Renal pelvis (tissue), 1 donor: ENCODE measurements at regions not wholly inside any gene's neighbourhood (a gene's known extent, or its start where the extent isn't known, plus 50 kb on each side); places are given as distances from the start of the nearest gene placed in this dataset.
"Not testable (repeated sequence)": the region's sequence is repeated elsewhere in the genome, so short reads cannot be mapped to it uniquely, and the experiment has no call there.

Experiments
- DNase-seq: peaks from one replicate; pipeline ENCODE4 v3.0.0-alpha.2; 2013

DNA sequence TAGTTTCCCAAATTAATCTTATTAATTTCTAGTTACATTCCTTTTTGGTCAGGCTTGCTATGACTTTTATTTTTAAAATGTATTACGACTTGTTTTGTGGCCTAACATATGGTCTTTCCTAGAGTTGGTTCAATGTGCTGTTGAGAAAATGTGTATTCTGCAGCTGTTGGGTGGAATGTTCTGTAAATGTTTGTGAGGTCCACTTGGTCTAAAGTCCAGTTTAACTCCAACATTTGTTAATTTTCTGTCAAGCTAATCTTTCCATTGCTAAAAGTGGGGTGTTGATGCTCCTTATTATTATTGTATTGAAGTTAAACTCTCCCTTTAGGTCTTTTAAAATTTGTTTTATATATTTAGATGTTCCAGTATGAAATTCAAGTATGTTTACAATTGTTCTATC lies 1010.8 kb upstream of the EDIL3 start:
- DNase-seq = no peak

DNA sequence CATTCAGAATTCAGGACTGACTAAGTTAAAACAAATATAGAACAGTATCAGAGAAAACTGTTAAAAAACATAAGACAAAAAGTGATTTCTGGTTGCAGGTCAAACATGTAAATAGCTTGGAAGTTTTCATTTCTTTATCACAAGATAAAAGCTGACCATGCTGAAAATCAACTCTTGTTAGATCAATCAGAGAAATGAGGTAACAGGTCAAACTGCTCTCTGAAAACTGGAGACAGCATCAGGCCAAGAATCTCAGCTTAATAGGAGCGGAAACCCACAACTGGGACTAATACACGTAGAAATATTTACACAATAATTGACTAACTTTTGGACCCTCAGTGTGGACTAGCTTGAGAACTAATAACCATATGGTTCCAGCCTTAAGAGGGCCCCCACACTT lies 1012.8 kb upstream of the EDIL3 start:
- DNase-seq = no peak

DNA sequence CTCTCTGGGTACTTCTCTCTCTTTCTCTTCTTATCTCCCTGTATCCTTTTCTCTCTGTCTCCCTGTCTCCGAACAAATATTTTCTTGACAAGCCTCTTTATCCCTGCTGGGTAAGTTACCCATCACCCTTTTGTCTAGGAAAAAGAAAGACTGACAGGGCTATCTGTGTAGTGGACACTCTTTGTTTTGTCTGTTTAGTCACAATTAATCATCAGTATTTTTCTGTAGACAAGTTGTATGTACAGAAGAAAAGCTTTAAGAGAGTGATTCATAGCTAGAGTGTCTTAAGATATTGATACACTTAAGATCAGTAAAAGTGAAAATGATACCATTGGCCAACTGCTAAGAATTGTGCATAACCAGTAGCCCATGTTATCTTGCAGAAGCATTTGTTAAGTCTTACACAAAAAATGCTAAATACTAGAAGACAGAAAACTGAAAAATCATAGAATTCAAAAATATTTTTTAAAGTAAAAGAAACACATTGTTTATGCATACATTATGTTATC lies 1043.8 kb upstream of the EDIL3 start:
- no peak for DNase-seq

DNA sequence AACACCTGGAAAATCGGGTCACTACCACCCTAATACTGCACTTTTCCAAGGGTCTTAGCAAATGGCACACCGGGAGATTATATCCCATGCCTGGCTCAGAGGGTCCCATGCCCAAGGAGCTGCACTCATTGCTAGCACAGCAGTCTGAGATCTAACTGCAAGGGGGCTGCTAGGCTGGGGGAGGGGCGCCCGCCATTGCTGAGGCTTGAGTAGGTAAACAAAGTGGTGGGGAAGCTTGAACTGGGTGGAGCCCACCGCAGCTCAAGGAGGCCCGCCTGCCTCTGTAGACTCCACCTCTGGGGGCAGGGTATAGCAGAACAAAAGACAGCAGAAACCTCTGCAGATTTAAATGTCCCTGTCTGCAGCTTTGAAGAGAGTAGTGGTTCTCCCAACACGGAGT lies 1047.0 kb upstream of the EDIL3 start:
- DNase-seq = not testable (repeated sequence)

DNA sequence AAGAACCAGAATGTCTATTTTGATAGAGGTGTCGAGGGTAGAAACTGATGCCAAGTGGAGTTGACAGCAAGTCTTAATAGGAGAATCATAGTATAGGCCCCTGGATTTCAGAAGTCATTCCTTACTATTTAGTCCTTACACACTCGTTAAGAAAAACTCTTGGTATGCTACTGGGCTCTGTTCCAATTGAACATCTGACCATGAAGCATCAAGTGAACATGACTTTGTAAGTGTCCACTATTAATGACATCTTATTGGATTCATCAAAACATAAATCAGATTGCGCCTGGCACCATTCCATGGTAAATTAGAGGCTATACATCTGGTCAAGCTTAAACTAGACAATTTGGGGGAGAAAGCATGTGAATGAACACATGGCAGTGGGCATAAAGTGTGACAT lies 1056.5 kb upstream of the EDIL3 start:
- DNase-seq = no peak

DNA sequence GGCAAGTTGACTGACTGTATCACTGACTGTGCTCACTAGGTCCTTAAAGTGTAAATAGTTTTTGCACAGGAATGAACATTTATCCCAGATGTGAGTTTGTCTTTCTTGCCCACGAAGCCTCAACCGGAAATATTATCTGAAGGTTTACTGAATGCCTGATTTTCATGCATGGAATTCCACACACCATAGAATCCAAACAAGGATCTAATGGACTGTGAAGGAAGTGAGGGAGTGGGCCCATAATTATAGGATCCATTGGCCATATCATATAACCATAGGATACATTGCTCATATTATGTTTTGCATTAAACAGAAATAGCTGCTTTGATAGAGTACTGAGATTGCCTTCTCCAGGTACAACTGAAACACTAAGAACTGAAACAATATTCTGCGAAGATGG lies 1057.2 kb upstream of the EDIL3 start:
- no peak for DNase-seq

DNA sequence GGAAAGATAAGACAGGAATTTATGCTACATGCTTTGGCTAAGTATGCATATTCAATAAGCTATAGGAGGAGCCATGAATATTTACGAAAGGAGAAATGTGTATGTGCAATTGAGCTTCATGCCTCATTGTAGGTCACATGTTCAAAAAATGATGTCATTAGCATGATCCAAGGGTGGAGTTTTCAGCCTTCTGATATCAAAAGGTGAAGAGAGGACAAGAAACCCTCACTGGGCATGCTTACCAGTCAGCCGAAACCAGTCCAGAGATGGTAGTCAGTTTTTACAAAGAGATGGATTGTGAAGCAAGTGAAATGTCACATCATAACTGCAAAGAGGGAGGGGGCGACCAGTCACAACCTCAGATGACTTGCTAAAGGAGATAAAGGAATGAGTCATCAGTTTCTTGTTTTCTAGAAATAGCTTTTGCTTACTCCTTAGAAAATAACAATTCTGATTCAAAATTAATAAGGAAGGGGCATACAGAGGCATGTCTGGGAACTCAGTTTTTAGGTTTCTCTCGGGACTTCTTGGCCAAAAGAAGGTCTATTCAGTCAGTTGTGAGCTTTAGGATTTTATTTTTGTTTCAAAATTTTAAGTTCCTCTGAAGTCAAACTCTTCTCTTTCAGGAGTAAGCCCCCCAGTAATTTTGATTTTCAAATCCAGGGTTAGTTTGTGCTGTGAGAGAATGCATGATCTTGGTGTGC lies 1067.8 kb upstream of the EDIL3 start:
- no peak for DNase-seq

DNA sequence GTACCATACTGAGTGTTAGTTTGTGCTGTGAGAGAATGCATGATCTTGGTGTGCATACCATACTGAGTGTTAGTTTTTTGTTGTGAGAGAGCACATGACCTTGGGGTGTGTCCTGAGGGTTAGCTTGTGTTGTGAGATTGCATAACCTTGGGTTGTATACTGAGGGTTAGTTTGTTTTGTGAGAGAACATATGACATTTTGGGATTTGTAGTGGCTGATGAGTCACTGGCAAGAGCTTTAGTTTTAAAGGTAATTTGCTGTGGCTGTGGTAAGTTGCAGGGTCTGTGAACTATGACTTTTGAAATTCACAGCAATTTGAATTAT lies 1068.3 kb upstream of the EDIL3 start:
- no peak for DNase-seq

DNA sequence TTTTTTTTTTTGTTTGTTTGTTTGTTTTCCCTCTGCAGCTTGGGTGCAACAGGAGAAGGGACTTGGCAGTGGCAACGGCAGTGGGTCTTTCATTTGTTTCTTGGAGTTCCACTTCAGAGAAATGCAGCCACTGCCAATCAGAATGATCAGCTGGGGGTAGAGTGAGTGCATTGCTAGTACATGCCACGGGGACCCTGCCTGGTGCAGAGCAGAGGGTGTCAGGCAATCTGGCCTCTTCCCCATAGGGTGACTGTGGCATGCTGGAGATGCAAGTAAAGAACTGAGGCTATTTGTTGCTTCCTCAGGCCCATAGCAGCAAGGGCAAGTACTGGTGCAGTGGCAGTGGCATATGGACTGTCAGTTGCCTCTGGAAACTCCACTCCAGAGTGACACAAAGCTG lies 1073.6 kb upstream of the EDIL3 start:
- DNase-seq = no peak

DNA sequence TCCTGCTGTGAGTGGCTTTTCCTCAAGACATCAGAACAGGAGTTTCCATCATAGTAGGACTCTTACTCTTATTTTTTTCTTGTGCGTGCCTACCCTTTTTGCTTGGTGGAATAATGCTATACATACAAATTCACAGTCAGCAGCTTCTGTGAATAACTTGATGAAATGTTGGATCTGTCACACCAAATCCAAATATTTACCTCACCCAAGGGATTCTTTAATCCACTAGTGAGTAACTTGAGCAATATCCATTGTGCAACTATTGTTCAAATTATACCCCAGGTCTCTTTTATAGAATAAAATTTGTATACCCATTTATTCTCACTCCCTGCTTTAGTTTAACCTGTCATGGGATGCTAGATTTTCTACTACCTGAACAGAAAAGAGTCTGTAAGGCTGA lies 1078.3 kb upstream of the EDIL3 start:
- no peak for DNase-seq

DNA sequence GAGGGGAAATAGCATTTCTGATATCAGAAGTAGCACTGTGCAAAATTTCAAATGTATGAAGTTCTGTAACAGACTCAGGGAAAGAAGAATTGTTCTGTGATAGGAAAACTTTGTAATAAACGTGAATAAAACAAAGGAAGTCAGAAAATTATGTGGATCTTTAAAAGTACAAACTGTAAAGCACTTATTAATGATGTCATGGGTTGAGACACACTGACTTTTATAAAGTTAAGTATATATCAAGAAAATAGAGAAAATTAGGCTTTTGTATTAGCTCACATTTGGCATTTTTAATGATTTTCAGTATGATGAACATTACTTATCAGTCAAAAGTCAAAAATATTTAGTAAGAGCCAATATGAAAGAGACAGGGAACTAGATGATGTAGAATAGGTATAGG lies 1081.7 kb upstream of the EDIL3 start:
- DNase-seq = no peak

DNA sequence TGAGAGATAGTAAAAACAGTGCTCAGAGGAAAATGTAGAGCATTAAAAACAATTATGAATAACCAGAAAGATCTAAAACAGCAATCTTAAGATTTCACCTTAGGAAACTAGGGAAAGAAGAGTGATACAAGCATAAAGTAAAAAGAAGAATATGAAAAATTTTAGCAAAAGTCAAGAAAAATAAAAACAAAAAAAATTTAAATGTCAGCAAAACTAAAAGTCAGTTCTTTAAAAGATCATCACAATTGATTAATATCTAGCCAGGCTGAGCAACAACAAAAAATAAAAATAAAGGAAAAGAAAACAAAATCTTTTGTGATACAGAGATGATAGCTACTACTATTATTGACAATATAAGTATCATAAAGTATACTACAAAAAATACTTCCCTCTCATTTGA lies 1088.1 kb upstream of the EDIL3 start:
- no peak for DNase-seq

DNA sequence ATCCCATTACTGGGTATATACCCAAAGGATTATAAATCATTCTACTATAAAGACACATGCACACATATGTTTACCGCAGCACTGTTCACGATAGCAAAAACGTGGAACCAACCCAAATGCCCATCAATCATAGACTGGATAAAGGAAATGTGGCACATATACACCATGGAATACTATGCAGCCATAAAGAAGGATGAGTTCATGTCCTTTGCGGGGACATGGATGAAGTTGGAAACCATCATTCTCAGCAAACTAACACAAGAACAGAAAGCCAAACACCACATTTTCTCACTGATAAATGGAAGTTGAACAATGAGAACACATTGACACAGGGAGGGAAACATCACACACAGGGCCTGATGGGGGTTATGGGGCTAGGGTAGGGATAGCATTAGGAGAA lies 1090.5 kb upstream of the EDIL3 start:
- DNase-seq = not testable (repeated sequence)

DNA sequence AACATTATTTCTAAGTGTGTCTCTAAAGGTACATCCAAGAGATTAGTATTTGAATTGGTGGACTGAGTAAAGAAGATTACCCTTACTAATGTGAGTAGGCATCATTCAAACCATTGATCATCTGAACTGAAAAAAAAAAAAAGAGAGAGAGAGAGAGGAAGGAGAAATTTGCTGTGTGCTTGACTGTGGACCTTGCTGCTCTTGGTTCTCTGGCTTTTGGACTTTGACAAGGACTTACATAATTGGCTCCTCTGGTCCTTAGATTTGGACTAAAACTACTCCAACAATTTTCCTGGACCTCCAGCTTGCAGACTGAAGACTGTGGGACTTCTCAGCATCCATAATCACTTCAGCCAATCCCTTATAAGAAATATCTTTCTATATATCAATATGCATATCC lies 1091.9 kb upstream of the EDIL3 start:
- DNase-seq = no peak

DNA sequence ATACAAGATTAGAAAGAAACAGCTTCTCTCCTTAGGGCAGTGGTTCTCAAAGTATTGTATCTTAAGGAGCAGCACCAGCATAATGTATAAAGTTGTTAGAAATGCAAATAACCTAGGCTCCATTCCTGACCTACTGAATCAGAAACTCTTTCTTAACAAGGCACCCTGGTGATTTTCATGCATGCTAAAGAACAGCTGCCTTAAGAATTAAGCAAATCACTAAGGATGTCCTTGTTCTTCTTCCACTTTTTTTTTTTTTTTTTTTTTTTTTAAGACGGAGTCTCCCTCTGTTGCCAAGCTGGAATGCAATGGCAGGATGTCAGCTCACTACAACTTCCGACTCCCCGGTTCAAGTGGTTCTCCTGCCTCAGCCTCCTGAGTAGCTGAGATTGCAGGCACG lies 1095.2 kb upstream of the EDIL3 start:
- DNase-seq = no peak

DNA sequence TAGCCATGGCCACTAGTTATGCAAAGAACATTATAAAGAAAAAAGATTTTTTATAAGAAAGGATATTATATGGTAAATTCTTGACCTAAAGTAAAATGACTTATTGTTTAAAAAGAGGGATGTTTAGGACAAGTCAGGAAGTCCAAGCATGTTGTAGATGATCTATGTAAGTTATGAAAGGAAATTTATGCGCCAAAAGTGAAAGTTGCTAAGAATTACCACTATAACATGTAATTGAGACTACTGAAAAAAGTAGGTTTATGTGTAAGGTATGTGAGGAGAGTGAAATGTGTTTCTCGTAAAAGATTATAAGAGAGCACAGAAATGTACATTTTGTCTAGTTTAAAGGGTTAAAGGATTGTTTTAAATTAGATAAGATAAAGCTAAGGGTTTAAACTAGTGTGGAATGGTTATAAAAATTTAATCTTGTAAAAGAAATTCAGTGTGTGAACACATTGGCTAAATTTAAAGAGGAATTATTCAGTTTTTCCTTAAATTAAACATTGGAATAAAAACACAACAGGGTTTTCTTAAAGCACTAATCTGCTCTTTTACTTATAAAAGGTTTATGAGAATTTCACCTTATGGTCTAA lies 1100.4 kb upstream of the EDIL3 start:
- no peak for DNase-seq

DNA sequence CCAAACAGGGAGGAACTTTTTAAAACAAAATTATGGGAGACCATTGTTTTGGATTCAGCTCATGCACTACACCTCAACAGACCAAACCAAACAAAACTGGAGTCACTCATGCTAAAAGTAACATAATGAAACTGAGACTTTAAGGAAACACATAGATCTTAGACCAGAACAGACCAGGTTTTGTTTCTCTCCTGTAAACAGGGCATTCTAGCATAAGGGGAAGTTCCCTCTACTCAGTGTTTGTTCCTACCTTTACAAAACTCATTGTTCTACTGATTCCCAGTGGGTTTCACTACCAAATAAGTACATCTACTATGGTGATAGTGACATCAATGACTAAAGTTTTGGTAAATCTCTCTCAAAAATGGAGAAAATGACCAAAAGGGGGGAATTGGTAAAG lies 1103.6 kb upstream of the EDIL3 start:
- DNase-seq = no peak

DNA sequence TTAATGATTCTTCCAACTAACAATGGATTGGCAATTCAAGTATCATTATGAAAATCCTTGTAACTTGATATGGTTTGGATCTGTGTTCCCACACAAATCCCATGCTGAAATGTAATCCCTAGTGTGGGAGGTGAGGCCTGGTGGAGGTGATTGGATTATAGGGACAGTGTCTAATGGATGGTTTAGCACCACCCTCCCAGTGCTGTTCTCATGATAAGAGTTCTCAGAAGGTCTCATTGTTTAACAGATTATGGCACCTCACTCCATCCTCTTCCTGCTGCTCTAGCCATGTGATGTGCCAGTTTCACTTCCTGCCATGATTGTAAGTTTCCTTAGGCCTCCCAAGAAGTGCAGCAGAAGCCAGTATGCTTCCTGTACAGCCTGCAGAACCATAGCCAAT lies 1116.2 kb upstream of the EDIL3 start:
- no peak for DNase-seq

DNA sequence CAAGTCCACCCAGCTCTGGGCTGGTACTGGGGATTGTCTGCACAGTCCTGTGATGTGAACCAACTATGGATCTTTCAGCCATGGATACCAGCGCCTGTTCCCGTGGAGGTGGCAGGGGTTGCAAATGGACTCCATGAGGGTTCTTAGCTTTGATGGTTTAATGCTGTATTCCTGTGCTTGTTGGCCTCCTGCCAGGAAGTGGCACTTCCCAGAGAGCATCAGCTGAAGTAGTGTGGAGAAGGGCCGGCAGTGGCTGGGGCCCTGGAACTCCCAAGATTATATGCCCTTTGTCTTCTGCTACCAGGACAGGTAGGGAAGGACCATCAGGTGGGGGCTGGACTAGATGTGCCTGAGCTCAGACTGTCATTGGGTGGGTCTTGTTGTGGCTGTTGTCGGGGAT lies 1104.8 kb upstream of the COX7C start:
- no peak for DNase-seq

DNA sequence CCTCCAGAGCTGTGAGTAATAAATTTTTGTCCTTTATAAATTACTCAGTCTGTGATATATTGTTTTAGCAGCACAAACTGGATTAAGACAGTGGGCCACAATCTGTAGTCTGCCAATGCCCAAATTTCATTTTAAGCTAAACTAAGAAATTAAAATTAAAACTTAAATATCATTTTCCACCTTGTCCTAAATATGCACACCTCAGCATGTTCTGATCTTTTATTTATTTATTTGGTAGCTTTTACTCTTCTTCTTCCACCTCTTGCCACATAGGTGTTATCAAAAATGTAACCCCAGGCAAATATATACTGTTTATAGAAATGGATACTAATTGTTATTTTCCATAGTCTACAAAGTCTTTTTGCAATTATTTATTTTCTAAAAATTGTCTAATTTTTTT lies 1102.2 kb upstream of the COX7C start:
- DNase-seq = no peak

DNA sequence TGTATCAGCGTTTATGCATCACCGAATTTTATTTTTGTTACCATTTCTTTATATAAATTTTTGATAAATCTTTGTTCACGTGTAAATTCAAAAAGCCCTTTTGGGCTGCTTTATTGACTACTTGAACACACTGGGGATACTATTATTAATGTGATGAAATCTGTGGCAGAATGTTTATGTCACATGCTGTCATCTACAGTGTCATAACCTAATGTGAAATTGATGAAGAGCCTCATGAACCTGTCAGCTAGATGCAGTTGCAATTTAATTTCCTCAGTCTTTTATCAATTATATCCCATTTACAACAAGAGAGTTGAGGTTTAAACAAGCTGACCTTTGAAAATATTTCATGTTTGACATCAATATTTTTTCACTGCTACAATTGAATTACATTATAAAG lies 1100.4 kb upstream of the COX7C start:
- DNase-seq = no peak

DNA sequence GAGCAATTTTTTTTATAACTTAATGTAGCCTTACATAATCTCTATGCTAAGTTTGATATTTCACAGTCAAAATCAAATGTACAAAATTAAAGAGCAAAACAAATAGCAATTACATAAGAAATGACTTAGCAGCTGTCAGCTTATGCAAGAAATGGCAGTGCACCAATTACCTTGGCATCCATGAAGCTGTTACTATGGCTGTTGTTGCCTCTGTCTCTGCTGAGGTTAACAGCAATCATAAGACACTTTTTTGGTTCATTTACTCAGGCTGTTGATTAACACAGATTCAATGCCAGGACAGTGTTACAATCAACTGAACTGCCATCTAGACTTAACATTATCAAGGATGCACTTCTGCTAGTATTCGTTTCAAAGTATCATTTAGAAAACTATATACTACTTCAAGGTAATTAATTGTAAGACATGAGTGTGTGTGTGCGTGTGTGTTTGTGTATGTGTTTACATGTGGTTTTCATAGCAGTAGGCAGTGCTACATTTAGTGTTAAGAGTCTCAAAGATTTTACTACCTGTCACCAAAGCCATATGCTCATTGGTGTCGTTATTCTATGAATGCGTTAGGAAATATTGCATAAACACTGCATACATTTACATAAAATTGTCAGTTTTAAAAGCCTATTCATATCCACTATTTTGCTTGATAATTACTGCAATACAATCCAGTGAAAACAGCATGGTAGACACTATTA lies 1084.2 kb upstream of the COX7C start:
- DNase-seq = no peak

DNA sequence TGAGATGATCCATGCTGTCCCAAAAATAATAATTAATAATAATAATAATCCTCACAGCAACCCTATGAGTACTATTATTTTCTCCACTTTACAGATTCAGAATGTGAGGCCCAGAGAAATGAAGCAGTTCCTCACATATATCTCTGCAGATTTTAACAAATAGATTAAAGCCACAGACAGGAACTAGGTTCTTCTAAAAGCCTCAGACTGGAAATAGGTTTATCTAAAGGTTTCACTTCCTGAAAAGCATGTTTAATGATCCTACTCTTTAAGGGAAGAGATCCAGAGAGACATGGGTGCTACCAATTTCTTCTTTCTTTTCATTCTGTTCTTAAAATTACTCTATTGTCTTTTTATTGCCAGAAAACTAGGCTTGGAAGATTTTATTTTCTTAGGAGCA lies 1079.4 kb upstream of the COX7C start:
- DNase-seq = no peak

DNA sequence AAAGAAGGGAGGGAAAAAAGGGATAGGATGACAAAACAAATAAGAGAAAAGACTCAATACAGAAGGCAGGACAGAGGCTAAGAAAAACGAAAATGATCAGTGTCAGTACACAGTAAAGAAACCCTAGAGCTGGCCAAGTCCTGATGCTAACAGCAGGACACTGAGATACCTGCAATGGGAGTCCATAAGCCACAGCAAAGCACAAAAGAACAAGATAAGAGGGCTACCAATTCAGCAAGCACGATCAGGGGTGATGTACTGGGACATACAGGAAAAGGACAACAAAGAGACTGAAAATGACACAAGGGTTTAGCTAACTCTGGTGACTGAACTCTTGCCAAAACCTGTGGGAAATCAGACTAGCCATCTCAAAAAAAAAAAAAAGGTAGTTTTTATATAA lies 1072.6 kb upstream of the COX7C start:
- no peak for DNase-seq
